Caco-2 (cell line): ENCODE measurements at regions not wholly inside any gene's neighbourhood (a gene's known extent, or its start where the extent isn't known, plus 50 kb on each side); places are given as distances from the start of the nearest gene placed in this dataset.
"Not testable (repeated sequence)": the region's sequence is repeated elsewhere in the genome, so short reads cannot be mapped to it uniquely, and the experiment has no call there.

Experiments used
- BruUV-seq: library from RNA; stranded (reverse); fragments of 400-500 nt; replicated peaks from 2 replicates; lab custom pipeline; 2021; lab: Mats Ljungman, UMichigan
- CTCF ChIA-PET: fragments of 300-600 bp; sonication (Branson Sonifier 250); formaldehyde crosslinking; loops from one replicate; lab custom pipeline; 2022; ENCODE audit warnings: antibody characterized with exemption; lab: Charles Lee
- POLR2A ChIA-PET: fragments of 300-600 bp; sonication (Branson Sonifier 250); formaldehyde crosslinking; loops from one replicate; lab custom pipeline; 2022; ENCODE audit warnings: antibody characterized with exemption; lab: Charles Lee
- DNase-seq, 2 experiments: peaks; one replicate each; pipeline versions ENCODE4 v3.0.0 to v3.0.0-alpha.2; 2020 to 2022
- H3K27me3 ChIP-seq: replicated peaks from 2 replicates; pipeline ENCODE4 v1.6.0; 2011; ENCODE audit warnings: low read length; ENCODE audit not compliant: control insufficient read depth, insufficient read depth
- H3K36me3 ChIP-seq: 2 replicates; pipeline ENCODE4 v1.5.1; 2011; ENCODE audit warnings: low read length; ENCODE audit not compliant: control insufficient read depth, insufficient read depth
- H3K4me1 ChIP-seq: fragments of 250-450 bp; sonication (Bioruptor Pico); 2 replicates; pipeline ENCODE4 v1.5.1; 2020; ENCODE audit warnings: mild to moderate bottlenecking
- H3K4me3 ChIP-seq: 2 replicates; pipeline ENCODE4 v1.5.1; 2011; ENCODE audit warnings: low read depth, mild to moderate bottlenecking, control low read depth, low read length
- H3K9me3 ChIP-seq: fragments of 250-450 bp; sonication (Bioruptor Pico); 2 replicates; pipeline ENCODE4 v1.5.1; 2020; ENCODE audit warnings: mild to moderate bottlenecking, moderate library complexity
- H3K27ac Mint-ChIP-seq: one replicate; pipeline ENCODE4 v1.8.0; 2022; ENCODE audit warnings: mixed read lengths; ENCODE audit not compliant: unreplicated experiment
- H3K27me3 Mint-ChIP-seq: one replicate; pipeline ENCODE4 v1.8.0; 2022; ENCODE audit warnings: mixed read lengths; ENCODE audit not compliant: insufficient read depth, unreplicated experiment
- H3K36me3 Mint-ChIP-seq: one replicate; pipeline ENCODE4 v1.8.0; 2022; ENCODE audit warnings: mild to moderate bottlenecking, mixed read lengths; ENCODE audit not compliant: insufficient read depth, unreplicated experiment
- H3K4me1 Mint-ChIP-seq: one replicate; pipeline ENCODE4 v1.8.0; 2022; ENCODE audit warnings: low read depth, mixed read lengths; ENCODE audit not compliant: unreplicated experiment
- H3K4me3 Mint-ChIP-seq: one replicate; pipeline ENCODE4 v1.8.0; 2022; ENCODE audit warnings: mild to moderate bottlenecking, moderate library complexity, mixed read lengths; ENCODE audit not compliant: unreplicated experiment
- H3K9me3 Mint-ChIP-seq: one replicate; pipeline ENCODE4 v1.8.0; 2022; ENCODE audit warnings: mixed read lengths; ENCODE audit not compliant: unreplicated experiment
- intact Hi-C: fragments of 100-400 bp; cut with micrococcal nuclease; formaldehyde crosslinking; loops from one replicate; pipeline ENCODE4 v1.10.0; 2022; ENCODE audit not compliant: unreplicated experiment
- TF ChIP-seq, protein P1 (sequence below), 2 experiments: fragments of 200-600 bp in 1 of 2; IDR thresholded peaks; 1 replicate in 1 of 2; 2 replicates in 1 of 2; pipeline versions ENCODE4 v1.5.1 to v1.8.0; 2011 to 2022; ENCODE audit warnings: antibody characterized with exemption in 1 of 2, control low read depth in 1 of 2, inconsistent platforms in 1 of 2, low read depth in 1 of 2, low read length in 1 of 2, mild to moderate bottlenecking in 1 of 2, moderate library complexity in 1 of 2; ENCODE audit not compliant: insufficient read depth in 1 of 2, severe bottlenecking in 1 of 2, unreplicated experiment in 1 of 2

DNA sequence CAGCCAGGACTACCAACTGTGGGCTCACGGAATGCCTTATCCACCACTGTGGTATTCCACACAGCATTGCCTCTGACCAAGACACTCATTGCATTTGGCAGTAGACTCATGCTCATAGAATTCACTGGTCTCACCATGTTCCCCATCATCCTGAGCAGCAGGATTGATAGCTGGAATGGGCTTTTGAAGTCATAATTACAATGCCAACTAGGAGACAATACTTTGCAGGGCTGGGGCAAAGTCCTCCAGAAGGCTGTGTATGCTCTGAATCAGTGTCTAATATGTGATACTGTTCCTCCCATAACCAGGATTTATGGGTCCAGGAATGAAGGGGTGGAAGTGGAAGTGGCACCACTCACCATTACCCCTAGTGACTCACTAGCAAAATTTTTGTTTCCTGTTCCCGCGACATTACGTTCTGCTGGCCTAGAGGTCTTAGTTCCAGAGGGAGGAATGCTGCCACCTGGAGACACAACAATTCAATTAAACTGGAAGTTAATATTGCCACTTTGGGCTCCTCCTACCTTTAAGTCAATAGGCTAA, 58.6 kb upstream of the CCDC80 start:
- ChIA-PET POLR2A (no interaction called here), CTCF (no interaction called here)
- Mint-ChIP-seq H3K9me3 (peaks cover 12% of the 10 kb centered on the region), H3K36me3 (no peaks in the 10 kb centered on the region), H3K4me3 (no peak overlapping the region), H3K27ac (no peak overlapping the region), H3K27me3 (no peaks in the 10 kb centered on the region), H3K4me1 (no peaks in the 10 kb centered on the region)
- intact Hi-C loops = loop anchor here (1.0 kb wide), 1 partner anchor 56 kb away; no protein-coding TSS in a partner anchor
- no peak for DNase-seq
- H3K27me3 ChIP-seq = no peaks in the 10 kb centered on the region
- TF ChIP-seq, protein P1, sequence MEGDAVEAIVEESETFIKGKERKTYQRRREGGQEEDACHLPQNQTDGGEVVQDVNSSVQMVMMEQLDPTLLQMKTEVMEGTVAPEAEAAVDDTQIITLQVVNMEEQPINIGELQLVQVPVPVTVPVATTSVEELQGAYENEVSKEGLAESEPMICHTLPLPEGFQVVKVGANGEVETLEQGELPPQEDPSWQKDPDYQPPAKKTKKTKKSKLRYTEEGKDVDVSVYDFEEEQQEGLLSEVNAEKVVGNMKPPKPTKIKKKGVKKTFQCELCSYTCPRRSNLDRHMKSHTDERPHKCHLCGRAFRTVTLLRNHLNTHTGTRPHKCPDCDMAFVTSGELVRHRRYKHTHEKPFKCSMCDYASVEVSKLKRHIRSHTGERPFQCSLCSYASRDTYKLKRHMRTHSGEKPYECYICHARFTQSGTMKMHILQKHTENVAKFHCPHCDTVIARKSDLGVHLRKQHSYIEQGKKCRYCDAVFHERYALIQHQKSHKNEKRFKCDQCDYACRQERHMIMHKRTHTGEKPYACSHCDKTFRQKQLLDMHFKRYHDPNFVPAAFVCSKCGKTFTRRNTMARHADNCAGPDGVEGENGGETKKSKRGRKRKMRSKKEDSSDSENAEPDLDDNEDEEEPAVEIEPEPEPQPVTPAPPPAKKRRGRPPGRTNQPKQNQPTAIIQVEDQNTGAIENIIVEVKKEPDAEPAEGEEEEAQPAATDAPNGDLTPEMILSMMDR (IDR thresholded peaks at IDR 0.05; ENCODE audit: insufficient read depth in 1 of 2, low read depth in 1 of 2, low read length in 1 of 2, severe bottlenecking in 1 of 2, unreplicated experiment in 1 of 2) = no peak
- no peaks in the 10 kb centered on the region for H3K36me3 ChIP-seq
- no peaks in the 10 kb centered on the region for H3K4me1 ChIP-seq
- no TSS peak for BruUV-seq
- H3K4me3 ChIP-seq = no peak overlapping the region
- 0 out of 2 replicates have a peak, but pooled peaks cover 3% of the 10 kb centered on the region for H3K9me3 ChIP-seq

- peaks cover 19% of the 10 kb centered on the region for H3K9me3 Mint-ChIP-seq
- H3K27me3 ChIP-seq, H3K9me3 ChIP-seq, DNase-seq, H3K36me3 Mint-ChIP-seq, CTCF ChIA-PET, H3K4me1 ChIP-seq, BruUV-seq, H3K27me3 Mint-ChIP-seq, H3K27ac Mint-ChIP-seq, H3K4me1 Mint-ChIP-seq, H3K36me3 ChIP-seq, intact Hi-C loops, H3K4me3 ChIP-seq, H3K4me3 Mint-ChIP-seq, POLR2A ChIA-PET: not testable (repeated sequence)
Observed at GRCh38 chr3:112698442-112698841, 57.5 kb upstream of the CCDC80 start.

DNA sequence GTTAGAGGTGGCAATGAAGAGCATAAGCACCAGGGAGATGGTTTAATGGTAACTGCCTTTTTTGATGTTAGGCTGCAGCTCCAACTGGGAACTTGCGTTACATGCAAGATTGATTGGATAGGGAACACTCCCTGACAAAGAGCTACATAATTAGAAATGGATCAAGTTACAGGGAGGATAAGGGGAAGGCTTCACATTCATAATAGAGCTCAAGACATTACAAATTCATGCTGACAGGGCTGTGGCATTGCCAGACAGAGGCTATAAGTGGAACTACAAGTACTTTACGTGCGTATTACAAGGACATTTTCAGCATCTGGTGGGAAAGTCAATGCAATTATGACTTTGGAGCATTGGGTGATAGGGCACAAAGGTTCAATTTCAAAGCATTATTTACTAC, 55.3 kb upstream of the CCDC80 start:
- Mint-ChIP-seq H3K36me3 (peaks cover 10% of the 10 kb centered on the region), H3K4me1 (peaks cover 16% of the 10 kb centered on the region), H3K9me3 (peaks cover 10% of the 10 kb centered on the region)
- DNase-seq, H3K4me3 ChIP-seq, H3K4me3 Mint-ChIP-seq, POLR2A ChIA-PET, H3K36me3 ChIP-seq, H3K27ac Mint-ChIP-seq, H3K9me3 ChIP-seq, BruUV-seq, CTCF ChIA-PET, H3K27me3 Mint-ChIP-seq, intact Hi-C loops, H3K27me3 ChIP-seq: not testable (repeated sequence)
- H3K4me1 ChIP-seq = peaks cover 13% of the 10 kb centered on the region; the same call in 1 of the 2 replicates

- H3K4me3 Mint-ChIP-seq, POLR2A ChIA-PET, CTCF ChIA-PET: not testable (repeated sequence)
Observed at GRCh38 chr3:112695377-112696108, 54.6 kb upstream of the CCDC80 start.

DNA sequence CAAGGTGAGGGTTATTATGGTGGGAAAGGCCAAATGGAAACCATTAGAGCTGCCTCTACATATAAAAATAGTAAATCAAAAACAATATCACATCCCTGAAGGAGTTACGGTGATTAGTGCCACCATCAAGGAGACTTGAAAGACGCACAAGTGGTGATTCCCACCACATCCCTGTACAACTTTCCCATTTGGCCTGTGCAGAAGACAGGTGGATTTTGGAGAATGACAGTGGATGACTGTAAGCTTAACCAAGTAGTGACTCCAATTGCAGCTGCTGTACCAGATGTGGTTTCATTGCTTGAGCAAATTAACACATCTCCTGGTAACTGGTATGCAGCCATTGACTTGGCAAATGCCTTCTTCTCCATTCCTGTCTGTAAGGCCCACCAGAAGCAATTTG, 54.0 kb upstream of the CCDC80 start:
- not testable (repeated sequence) for BruUV-seq, H3K9me3 ChIP-seq

More at GRCh38 chr3:112695377-112696108, 54.6 kb upstream of the CCDC80 start:
- H3K36me3 ChIP-seq, H3K27me3 Mint-ChIP-seq, H3K4me3 ChIP-seq, BruUV-seq, H3K27me3 ChIP-seq, H3K9me3 ChIP-seq, H3K27ac Mint-ChIP-seq, DNase-seq, intact Hi-C loops: not testable (repeated sequence)
- H3K4me1 ChIP-seq = peaks cover 13% of the 10 kb centered on the region; the same call in 1 of the 2 replicates
- Mint-ChIP-seq H3K4me1 (peaks cover 16% of the 10 kb centered on the region), H3K9me3 (peaks cover 10% of the 10 kb centered on the region), H3K36me3 (peaks cover 10% of the 10 kb centered on the region)

More for the DNA sequence above, 54.0 kb upstream of the CCDC80 start:
- Mint-ChIP-seq H3K9me3 (peaks cover 10% of the 10 kb centered on the region), H3K36me3 (peaks cover 10% of the 10 kb centered on the region), H3K4me1 (peaks cover 19% of the 10 kb centered on the region)
- H3K27me3 Mint-ChIP-seq, H3K36me3 ChIP-seq, H3K27ac Mint-ChIP-seq, H3K4me3 ChIP-seq, H3K4me3 Mint-ChIP-seq, H3K27me3 ChIP-seq, CTCF ChIA-PET, POLR2A ChIA-PET, DNase-seq, intact Hi-C loops: not testable (repeated sequence)
- peaks cover 13% of the 10 kb centered on the region for H3K4me1 ChIP-seq
